Medulla oblongata (tissue), 1 donor: ENCODE measurements at regions not wholly inside any gene's neighbourhood (a gene's known extent, or its start where the extent isn't known, plus 50 kb on each side); places are given as distances from the start of the nearest gene placed in this dataset.

Experiments used
- DNase-seq: peaks from one replicate; pipeline ENCODE4 v3.0.0-alpha.2; 2015; ENCODE audit errors: extremely low spot score

DNA sequence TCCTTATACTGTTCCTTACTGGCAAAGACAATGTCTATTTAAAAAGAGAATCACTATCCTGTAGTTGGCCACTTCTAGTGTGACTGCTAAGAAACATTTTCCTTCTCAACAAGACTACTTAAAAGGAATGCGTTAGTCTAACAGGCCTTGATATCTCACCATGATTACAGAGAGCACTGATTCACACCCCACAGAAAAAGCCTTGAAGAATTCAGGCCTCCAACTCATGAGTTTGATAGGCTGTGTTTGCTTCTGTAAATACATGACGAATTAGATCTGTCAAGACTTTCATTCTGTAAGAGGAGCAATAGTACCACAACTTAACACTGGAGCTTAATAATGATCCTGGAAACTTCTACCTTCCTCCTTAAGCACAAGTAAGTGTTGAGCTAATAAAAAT, 432.8 kb upstream of the NR2F2 start:
- no peak for DNase-seq

DNA sequence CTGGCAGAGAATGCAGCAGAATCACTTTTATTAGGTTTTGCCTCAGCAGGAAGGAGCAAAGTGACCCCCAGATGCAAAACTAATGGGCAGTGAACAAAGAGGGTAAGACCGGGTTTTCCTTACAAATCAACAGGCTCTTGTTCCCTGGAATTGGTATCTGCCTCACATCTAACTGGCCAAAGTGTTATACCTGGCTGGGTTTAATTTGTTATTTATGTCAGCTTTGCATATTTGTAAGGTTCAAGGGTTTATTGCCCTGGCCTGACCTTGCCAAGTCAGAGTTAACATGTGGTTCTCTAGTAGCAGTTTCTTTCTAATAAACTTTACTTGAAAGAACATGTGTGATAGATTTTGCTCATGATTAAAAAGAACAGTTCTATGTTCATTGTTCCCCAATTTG, 431.7 kb upstream of the NR2F2 start:
- DNase-seq, result no peak

DNA sequence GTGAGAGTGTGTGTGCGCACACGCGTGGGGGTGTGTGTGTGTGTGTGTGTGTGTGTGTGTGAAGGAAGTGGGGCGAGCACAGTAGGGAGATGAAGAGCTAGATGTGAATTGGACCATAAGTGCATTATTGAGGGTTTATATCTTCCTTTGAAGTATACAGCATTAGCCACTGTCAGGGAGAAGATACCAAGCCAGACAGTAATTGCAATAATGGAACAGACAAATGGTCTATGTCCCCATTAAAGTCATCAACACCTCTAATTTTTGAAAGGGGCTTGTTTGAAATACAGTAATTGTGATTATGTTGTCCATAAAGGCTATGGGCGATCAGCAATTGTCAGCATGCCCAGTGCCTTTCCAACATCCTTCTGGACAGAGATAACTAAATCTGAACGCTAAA, 429.2 kb upstream of the NR2F2 start:
- no peak for DNase-seq

DNA sequence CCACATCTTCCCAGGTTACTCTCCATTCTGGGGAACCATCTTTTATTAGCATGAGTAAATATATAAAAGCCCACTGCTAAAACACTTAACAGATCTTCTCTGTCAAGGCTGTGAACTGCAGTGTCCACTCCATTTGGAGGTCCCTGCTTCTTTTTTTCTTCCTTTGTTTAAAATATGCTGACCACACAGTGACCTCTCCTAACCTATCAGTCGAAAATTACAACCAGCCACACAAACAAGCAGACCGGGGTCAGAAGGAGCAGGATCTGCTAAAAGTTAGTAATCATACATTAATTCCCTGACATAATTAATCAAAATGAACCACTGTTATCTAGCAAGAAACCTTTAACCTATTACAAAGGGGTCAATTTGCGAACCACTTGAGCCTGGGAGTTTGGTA, 427.9 kb upstream of the NR2F2 start:
- DNase-seq, result no peak

DNA sequence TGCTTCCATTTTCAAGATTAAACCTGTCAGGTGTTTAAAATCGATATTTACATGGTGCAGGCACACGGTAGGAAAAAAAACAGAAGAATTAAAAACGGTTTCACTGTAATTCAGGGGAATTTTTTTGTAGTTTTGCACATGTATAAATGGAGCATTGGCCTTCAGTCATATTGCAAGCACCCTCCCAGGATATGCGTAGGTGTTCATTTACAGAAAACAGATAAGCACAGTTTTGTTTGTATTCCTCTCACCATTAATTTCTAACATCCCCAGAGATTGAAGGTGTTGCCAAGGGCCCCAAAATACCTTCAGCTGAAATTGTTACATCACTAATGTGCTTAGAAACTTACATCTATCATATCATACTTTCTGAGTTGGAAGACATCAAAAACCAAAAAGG, 427.1 kb upstream of the NR2F2 start:
- DNase-seq, result no peak

DNA sequence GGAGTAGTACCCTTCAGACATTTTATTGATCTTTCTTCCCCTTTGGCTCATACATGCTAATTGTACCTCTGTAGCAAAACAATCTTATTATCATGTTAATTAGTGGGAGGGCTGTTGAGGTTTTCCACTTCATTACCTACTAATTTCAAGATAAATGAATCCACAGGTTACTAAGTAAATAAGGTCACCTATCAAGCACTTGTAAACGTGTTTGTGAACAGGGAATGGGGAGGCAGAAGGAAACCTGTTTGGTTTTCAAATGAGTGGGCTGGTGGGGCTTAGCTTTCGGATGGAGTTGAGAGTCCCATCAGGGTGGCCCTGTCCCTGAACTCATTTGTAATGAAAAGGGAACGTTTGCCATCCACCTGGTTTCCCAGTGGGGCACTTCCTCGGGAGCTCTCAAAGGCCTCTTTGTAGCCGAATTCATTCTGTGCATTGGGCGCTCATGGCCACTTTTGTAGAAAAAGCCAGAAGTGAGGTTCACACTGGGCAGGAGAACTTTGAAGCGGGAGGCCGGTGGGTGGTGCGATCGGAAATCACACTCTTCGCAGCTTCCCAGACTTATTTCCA, 419.8 kb upstream of the NR2F2 start:
- DNase-seq, result no peak

DNA sequence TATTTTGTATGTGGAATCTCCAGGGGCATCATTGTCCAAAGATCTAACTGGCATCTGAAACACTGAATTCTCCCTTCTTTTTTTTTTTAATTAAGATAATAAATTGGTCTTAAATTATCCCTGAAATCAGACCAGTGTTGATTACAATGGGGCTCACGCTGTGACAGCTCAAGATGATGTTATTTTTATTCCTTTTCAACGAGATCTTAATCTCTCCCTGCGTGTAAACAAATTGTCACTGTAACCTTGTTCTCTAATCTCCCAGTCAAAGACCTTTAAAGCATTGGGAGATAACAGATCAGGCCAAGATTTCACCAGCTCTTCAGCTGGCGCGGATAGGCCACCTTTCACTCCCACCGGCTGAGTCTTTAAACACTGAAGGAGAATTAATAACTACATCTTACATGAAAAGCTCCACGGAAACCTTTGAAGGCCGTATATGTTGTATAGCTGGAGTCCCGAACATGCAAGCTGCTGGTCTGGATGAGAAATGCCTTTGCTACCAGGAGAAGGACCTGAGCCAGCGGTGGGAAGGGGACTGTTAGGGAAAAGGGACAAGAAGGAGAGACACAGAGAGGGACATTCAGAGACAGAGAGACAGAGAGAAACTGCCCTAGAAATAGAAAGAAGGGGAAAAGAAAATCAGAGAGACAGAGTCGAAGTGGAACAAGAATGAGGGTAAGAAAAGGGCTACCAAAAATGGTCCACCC, 418.8 kb upstream of the NR2F2 start:
- no peak for DNase-seq

DNA sequence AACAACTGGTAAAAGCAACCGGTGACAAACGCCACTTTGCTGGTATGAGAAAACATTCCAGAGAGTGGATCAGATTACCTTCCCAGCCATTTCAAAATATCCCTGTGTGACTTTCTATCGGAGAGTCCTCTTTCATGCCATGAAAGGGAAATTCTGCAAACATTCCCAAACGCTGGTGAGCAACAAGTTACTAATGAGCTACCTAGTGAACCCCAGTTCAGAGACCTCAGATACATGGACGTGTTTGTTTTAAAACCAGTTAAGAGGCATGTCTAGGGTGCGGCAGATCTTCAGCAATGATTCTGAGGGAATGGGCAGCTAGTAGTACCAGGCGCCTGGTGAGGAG, 418.2 kb upstream of the NR2F2 start:
- DNase-seq, result no peak

DNA sequence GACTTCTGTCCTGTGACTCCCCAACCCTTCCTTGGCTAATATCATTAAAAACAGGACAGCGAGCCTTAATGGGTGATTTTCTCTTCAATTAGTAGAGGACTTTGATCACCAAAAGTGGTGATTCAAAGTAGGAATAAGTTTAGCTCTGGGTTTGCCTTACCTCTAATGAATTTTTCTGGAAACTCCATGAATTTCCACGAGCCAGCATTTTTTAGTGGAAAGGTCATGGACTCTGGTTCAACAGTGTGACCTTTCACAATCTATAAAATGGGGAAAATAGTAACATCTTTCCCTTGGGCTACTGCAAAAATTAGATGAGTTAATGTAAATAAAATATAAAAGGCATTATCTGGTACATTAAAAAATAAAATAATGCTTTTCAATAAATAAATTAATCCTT, 417.8 kb upstream of the NR2F2 start:
- DNase-seq, result no peak

DNA sequence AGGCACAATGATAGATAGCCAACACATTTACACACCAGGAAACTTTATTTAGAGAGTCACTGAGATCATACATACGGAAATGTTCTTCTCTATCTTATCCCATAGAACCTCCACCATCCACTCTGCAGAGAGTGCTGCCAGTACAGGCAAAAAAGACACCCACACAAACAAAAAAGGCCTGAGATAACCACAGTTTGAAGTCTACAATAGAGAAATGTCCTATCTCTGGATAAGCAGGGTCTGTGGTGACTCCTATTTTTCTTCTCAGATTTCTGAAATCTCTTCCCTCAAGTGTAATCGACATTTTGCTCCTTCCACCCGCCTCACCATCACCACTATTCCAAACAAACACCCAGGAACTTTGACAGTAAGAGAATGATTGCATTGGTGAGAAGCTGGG, 413.9 kb upstream of the NR2F2 start:
- no peak for DNase-seq

DNA sequence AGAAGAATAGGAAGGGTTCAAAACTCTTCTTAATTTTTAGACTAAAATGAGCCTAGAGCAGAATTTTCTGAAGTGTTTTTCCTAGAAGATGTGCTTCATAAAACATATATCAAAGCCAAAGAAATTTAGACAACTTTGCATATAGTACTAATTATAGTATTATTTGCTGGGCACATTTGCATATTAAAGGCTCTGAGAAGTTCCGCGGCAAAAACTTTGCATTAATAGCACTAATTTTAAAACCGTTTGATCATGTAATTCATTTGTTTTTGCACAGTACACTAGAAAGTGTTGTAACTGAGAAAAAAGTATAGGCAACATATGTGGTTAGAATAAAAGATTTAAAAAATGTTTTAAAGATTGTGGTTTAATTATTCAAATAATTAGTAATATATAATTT, 412.0 kb upstream of the NR2F2 start:
- DNase-seq, result no peak

DNA sequence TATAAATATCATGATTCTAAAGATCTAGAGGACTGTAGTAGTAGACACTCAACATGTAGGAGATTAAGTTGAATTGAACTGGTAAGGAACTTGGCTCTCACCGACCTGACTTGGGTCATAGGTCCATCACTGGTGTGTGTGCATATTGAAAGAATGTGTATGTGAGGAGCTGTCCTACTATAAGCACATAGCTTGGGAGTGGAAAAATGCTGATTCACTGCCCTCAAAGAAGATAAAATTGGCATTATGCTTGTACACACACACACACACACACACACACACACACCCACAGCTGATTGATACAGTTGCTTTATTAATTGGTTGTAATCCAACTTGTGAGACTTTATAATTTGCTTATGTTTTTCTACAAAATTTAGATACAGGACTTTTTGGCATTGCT, 411.0 kb upstream of the NR2F2 start:
- DNase-seq, result no peak

DNA sequence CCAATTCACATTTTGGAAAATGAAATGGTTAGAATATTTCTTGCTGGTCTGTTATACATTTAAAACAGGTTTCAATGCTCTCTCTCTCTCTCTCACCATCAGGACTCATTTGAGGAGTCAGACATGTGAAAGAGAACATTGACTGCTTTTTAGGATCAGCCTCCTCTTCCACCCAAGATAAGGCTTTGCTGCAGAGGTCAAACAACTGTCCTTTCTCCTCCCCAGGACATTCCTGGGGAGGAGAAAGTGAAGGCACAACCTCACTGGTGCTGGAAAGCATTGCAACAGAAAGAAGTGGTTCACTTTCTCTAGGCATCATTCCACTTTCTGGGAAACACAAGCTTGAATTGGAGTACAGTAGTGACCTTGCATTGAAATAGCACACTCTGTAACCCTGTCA, 409.1 kb upstream of the NR2F2 start:
- DNase-seq, result no peak

DNA sequence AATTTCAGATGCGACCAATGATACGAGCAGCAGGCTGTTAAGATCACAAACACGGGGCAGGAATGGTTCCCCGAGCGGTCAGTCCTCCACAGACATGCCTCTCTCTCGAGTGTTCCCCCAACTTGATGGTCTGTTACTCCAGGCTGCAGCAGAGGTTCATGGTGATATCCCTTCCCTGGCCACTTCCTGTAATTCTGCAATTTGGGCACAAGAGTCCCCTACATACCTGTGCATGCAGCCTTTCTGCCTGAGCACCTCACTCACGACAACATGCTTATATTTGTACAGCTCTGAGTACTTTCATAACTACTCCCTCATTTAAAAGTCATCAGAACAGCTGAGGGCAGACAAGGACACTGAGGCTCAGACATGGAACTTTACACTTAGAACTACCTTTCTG, 408.1 kb upstream of the NR2F2 start:
- no peak for DNase-seq

DNA sequence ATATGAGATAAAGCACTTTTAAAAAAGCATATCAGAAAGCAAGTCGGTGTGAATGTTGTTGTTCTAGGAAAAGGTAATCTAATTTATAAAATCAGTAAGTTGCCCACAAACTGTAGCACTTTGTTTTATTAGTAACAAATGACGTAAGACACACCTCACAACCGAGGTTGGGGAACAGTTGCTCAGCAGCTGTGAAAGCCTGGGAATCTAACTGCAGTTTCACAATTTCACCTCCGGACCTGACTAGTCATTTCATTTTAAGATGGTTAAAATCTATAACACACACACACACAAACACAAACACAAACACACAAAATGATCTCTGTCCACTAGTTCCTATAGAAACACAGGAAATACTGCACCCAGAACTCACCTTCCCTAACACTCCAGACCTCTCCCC, 406.7 kb upstream of the NR2F2 start:
- DNase-seq, result no peak

DNA sequence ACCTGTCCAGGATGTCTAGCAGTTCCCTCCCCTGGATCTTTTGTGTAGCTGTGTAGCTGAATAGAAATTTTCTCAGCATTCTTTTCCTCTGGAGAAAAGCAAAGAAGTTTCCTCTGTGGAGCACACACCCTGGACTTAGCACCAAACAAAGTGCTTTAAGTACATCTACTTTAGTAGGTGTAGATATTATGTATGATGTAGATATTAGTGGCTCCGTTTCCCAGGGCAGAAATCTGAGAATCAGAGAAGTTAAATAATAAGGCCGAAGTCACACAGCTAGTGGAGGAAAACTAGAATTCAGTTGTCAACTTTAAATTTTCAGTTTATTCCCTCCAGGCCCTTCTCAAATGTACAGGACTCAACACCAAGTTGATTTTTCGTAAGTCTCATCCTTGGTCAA, 401.7 kb upstream of the NR2F2 start:
- DNase-seq, result no peak

DNA sequence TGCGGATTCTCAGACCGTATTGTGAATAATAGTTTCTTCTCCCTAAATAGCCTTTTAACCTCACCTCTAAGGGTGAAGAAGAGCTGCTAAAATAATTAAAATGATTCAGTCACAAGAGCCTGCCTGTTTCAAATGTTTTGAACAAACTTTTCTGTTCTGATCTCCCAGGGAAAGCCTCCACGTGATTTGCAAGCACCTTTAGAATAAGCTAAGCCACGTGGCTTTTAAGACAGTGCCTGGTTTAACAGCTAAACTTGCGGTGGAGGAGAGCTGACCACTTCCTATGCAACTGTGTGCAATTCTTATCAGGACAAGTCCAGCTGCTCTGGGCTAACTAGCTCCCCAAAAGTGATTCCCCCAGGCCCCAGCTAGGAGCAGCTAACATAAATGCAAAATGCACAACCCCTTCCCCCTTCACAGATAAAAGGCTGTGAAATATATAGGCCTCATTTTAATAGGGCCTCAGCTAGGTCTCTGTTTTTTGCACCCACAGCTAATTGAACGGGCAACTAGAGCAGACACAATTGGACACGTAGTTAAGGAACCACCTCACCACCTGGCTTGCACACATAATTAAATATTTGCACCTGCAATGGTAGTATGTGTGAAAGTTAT, 401.2 kb upstream of the NR2F2 start:
- no peak for DNase-seq

DNA sequence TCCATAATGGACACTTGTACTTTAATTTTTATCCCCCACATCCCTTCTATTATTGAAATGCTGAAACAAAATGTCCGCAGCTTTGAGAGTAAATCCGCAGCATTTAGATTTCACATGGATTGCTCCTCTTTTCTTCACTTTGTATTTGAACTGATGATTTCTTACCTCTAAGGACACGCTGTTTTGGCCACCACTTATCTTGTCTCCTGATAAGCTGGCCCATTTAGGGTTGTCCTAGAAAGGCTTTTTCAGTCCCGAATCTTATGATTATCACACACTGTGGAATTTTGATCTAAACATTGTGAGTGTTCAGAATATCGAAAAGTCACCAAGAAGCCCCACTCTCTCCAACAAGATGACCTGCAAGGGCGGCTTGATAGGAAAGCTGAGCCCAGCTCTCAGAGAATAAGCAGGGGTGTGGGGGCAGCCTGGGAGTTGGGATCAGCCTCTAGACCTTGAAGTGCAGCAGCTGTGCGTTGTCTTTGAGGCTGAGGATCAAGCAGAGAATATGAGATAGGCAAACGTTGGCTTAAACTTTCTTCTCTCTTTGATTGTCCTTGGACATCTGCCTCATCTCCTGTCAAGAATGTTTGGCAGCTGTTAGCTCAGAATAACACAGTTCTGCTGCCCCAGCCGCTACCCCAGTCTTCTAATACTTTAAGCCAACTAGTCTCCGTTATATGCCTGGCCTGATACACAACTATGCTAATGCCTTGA, 399.7 kb upstream of the NR2F2 start:
- no peak for DNase-seq

DNA sequence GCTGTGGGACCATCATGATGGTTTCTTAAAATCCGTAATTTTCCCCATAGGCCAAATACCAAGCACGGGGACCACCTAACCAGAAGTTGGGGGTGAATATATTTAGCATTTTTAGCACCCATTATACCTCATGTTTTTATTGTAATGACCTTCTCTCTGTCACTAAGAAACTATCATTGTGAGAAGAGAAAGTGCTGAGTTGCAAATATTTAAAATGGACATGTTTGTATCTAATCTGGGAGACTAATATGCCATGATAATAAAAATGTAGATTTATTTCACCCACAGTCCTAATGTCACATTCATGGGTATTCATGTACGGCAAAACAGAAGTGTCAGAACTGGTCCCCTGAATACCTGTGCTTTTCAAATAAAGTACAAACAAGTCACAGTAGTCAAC, 398.9 kb upstream of the NR2F2 start:
- no peak for DNase-seq

DNA sequence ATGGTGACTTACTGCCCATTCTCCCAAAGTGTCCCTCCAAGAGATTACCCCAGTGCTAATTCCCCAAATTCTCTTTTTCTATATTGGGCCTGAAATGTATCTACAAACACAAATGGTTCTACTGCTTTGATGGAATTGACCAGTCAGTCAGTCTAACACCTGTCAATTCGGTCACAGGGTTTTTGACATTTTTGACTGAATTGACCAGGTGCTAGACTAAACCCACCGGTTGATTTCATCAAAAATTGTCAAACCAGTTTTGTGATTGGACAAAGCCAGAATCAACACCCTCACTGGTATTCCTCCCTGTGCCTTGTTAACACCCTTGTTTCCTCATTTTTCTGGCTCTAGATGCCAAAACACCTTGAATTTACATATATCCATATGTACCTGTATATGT, 398.4 kb upstream of the NR2F2 start:
- DNase-seq, result no peak

DNA sequence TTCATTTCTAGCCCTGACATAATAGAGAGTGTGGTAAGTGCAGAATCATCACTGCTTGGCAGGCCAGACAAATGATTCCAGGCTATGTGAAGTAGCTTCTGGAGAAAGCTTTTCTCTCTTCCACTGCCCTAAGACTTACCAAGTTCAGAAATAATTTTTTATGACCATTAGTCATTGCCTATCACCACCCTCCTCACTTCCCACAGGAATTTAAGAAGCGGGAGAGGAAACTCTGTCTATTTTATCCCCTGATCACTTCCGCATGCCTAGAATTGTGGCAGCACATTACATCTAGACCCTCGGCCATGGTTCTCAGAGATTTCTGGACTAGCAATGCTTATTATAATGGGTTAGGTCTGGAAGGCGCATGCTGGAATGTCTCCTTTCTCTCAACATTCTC, 397.8 kb upstream of the NR2F2 start:
- no peak for DNase-seq

DNA sequence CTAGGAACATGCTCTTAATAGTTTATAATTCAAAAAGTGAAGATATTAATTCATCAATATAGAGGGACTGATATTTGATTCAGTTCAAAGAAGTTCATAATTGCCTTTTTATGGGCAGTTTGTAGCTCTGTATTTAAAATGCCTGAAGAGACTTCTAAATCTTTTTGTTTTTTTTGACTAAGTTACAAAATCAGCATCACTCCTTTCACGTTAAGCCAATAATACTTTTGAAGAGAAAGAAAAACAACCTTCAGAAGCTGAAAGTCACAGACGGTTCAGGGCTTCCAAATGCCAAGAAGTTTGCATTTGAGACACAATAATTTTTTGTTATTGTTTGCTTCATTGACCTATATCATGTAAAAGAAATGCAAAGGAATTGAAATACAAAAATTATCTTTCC, 394.6 kb upstream of the NR2F2 start:
- no peak for DNase-seq

DNA sequence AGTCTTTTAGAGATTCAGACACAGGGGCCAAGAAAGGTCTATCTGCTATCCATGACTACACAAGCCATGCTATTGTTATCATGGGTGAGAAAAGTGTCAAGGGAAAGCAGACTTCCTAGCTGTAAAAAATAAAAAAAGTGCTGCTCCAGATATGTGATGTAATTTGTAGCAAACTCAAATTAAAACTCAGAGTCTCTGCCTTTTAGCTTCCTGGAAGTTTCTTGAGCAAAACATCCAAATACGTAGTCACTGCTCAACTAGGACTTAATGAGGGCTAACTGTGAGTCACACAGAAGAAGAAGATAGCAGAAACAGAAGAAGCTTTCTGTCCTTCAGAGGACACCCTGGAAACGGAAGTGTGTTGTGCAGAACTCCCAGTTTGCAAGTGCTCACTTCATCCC, 393.4 kb upstream of the NR2F2 start:
- no peak for DNase-seq
